GM13976 (cell line): ENCODE measurements at regions not wholly inside any gene's neighbourhood (a gene's known extent, or its start where the extent isn't known, plus 50 kb on each side); places are given as distances from the start of the nearest gene placed in this dataset.

Source experiments
- DNase-seq: peaks from one replicate; pipeline ENCODE4 v3.0.0; 2012; ENCODE audit warnings: low spot score
- in situ Hi-C: fragments of 300-500 bp; cut with MboI; formaldehyde crosslinking; loops from one replicate; pipeline ENCODE4 v1.12.0; 2022; ENCODE audit warnings: low sequenced_read_pairs, mixed read lengths, inconsistent platforms; ENCODE audit not compliant: unreplicated experiment
- TF ChIP-seq, protein P1 (sequence below): IDR thresholded peaks from 2 replicates; pipeline ENCODE4 v1.5.1; 2012; ENCODE audit warnings: borderline replicate concordance, mild to moderate bottlenecking; ENCODE audit not compliant: insufficient read depth; ENCODE audit errors: extremely low read depth, missing control alignments, control extremely low read depth

DNA sequence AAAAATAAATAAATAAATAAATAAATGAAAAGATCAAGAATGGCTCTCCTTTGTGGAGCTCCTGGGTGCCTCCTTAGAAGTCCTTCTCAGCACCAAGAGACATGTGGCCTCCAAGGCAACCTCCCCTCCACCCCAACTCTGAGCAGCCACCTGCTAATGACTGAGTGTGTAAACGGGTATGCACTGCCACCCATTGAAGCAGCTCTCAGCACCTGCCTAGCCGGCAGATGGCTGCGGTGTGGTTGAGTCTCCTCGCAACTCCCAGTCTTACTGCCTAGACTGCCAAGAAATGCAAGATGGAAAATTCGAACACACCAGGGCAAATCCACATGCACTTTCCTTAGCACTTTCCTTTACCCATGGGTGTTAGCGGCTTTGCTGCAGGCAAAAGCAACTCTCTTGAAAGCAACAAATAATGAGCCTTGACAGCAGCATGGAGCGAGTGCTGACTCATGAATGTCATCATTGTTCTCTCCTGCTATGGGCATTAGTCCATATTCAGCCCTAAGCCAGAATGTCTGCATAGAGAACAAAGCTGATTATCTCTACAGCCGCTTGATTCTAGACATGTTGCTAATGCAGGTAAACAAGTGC, 913.9 kb upstream of the AUTS2 start:
- no peak for DNase-seq
- in situ Hi-C loops, result no loop called here

DNA sequence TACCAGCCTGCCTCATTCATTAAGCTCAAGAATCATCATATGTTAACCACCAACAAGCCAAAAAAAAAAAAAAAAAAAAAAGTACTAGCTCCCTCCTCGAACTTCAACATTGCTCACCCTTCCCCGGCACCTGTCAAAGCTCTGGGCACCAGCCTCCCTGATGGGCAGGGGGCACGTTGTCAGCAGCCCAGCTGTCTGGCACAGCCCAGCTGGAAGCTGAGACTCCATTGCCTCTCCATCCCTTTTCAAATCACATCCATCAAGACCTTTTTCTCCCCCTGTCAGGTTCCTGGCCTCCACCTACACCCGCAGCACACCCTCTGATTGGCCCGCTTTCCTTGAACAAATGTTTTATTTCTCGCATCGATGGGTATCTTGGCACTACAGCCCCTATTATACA, 913.3 kb upstream of the AUTS2 start:
- TF ChIP-seq, protein P1, sequence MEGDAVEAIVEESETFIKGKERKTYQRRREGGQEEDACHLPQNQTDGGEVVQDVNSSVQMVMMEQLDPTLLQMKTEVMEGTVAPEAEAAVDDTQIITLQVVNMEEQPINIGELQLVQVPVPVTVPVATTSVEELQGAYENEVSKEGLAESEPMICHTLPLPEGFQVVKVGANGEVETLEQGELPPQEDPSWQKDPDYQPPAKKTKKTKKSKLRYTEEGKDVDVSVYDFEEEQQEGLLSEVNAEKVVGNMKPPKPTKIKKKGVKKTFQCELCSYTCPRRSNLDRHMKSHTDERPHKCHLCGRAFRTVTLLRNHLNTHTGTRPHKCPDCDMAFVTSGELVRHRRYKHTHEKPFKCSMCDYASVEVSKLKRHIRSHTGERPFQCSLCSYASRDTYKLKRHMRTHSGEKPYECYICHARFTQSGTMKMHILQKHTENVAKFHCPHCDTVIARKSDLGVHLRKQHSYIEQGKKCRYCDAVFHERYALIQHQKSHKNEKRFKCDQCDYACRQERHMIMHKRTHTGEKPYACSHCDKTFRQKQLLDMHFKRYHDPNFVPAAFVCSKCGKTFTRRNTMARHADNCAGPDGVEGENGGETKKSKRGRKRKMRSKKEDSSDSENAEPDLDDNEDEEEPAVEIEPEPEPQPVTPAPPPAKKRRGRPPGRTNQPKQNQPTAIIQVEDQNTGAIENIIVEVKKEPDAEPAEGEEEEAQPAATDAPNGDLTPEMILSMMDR, result no peak
- in situ Hi-C loops, result no loop called here
- no peak for DNase-seq

More for the DNA sequence above, 913.9 kb upstream of the AUTS2 start:
- TF ChIP-seq, protein P1, result no peak

DNA sequence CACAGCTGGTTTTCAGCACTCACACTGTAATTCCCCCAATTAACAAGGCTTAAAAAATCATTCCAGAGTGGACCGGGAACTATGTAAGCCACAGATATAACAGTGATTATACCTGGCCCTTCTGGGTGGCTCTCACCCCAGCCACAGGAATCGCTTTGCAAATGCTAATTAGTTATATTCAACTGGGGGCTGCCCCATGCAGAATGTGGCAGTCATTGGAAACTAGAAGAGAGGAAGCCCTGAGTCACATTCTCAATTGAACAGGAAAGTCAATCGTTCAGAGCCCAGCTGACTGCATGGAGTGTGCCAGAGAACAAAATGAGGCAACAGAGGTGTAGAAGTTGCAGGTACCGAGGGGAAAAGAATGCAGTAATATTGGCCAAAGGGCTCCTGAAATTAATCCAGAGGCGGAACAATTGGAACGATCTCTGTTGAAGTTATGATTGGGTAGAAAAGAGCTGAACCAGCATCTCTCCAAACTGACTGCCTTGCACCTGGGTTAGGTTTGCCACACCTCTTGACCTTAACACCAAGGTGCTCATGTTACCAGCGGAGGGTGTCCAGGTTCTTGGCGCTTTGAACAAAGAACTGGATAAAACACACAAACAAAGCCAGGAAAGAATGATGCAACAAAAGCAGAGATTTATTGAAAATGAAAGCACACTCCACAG, 909.7 kb upstream of the AUTS2 start:
- DNase-seq, result no peak
- in situ Hi-C loops, result no loop called here
- TF ChIP-seq, protein P1, result no peak

DNA sequence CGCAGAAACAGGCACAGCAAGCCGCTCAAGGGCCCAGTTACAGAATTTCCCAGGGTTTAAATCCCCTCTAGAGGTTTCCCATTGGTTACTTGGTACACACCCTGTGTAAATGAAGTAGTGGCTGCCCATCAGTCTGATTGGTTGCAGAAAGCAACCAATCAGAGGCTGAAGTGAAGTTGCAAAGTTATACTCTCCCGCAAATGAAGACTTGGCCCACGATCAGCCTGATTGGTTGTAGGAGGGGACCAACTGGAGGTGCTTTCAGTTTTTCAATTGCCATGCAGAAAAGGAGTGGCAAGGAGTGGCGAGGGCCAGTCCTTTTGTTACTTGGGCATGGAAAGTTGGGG, 909.2 kb upstream of the AUTS2 start:
- in situ Hi-C loops, result no loop called here

DNA sequence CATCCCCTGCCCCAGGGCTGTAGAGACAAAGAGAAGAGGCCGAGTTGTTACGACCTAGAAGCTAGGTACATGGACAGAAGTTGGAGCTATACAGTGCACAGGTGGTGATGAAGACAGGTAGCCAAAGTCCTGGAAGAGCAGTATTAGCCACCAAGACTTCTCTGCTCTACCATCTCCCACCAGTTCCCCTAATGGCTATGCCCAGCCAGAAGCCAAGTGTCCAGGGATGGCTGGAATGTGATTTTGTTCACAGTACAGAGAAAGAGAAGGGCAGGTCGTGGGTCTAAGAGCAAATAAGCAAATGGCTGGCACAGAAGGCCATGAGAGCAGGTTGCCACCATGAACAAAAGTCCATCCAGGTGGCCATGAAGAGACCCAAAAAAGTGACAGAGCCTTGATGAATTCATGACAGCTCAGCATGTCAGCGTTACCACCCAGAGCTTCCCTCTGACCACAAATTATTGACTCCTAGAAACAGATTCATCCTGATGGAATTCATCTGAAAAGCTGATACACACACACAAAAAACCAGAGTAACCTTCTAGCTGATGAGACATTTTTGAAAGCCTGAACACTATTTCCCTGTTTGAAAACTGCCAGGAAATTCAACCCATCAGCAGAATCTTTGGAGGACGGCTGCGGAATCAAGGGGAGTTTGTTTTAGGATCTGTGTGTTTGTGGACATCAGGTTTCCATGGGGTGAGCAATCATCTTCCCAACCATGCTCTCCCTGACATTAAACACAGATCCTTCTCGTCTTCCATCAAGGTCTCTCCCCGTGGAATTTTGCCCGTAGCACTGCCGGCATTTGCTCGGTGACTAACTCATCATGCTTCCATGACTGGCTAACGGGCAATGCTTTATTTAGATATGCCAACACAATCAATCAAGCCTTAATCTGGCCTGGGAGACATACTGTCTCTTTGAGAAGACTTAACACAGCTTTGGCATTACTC, 906.7 kb upstream of the AUTS2 start:
- in situ Hi-C loops, result no loop called here
- TF ChIP-seq, protein P1, result no peak
- no peak for DNase-seq

More for the DNA sequence above, 909.2 kb upstream of the AUTS2 start:
- TF ChIP-seq, protein P1, result no peak
- DNase-seq, result no peak

DNA sequence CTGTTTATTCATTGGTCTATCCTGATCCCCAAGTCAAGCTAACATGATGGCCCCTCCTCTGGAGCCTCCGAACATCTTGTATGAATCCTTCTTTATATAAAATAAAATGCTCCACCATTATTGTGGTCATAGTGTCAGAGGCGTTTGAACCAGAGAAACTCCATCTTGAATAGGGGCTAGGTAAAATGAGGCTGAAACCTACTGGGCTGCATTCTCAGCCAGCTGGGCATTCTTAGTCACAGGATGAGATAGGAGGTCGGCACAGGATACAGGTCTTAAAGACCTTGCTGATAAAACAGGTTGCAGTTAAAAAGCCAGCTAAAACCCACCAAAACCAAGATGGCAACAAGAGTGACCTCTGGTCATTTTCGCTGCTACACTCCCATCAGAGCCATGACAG, 905.8 kb upstream of the AUTS2 start:
- in situ Hi-C loops, result no loop called here
- no peak for DNase-seq
- TF ChIP-seq, protein P1, result no peak
